ENCODE measurements at regions not wholly inside any gene's neighbourhood (a gene's known extent, or its start where the extent isn't known, plus 50 kb on each side); places are given as distances from the start of the nearest gene placed in this dataset.
A peak's percentile ranks its signal among the peaks of the same experiment; 100 is the strongest.

GRCh38 chr6:132118144-132118543, 167.0 kb upstream of the CCN2 start (continued):
- TF ChIP-seq ZBTB49 (CRISPR knock-in tag; IDR thresholded peaks at IDR 0.05; ENCODE audit: borderline replicate concordance) (no peak), FOXO4 (CRISPR knock-in tag; conservative IDR thresholded peaks at IDR 0.05) (no peak)

- in situ Hi-C loops (cut with HindIII; ENCODE audit: extremely low pct_ligation_motif_present, low pct_unique_long_range_greater_than_20kb) = no loop called here
- no peak overlapping the region for H3K9ac ChIP-seq (ENCODE audit: insufficient read depth, low read depth, low read length)
- 35% methylated on average over 7 of the region's 7 CpGs for WGBS (ENCODE audit: low lambda C conversion rate)
- no peaks in the 10 kb centered on the region for H3K36me3 ChIP-seq (replicated peaks in 1 of 2; ENCODE audit: control insufficient read depth in 1 of 2, insufficient read depth in 2 of 2, low read length in 2 of 2)
- no peaks in the 10 kb centered on the region for H3K4me1 ChIP-seq (ENCODE audit: insufficient read depth, low read length)
- H3K4me3 ChIP-seq (replicated peaks in 1 of 3; ENCODE audit: insufficient read depth in 1 of 3, low read depth in 2 of 3, low read length in 3 of 3) = no peak overlapping the region
- no peak for DNase-seq (ENCODE audit: low spot score)
- no peaks in the 10 kb centered on the region for H3K79me2 ChIP-seq (ENCODE audit: insufficient read depth, low read length)
- H3K27ac ChIP-seq (ENCODE audit: extremely low read length, insufficient read depth, low read length) = no peak overlapping the region
- CTCF ChIA-PET (ENCODE audit: low intra/inter-chr PET ratio, low total read pairs) = no interaction called here
- FAIRE-seq = peak; percentile 58
- H3K9me3 ChIP-seq (ENCODE audit: low read length) = no peaks in the 10 kb centered on the region
- no peaks in the 10 kb centered on the region for H3K27me3 ChIP-seq (ENCODE audit: control insufficient read depth in 1 of 2, insufficient read depth in 2 of 2, low read length in 2 of 2)
- POLR2A ChIA-PET = no interaction called here
- H2AFZ ChIP-seq (ENCODE audit: low read length) = no peak overlapping the region
- no peaks in the 10 kb centered on the region for H4K20me1 ChIP-seq (ENCODE audit: insufficient read depth, low read length)
- BruUV-seq (replicated peaks) = no TSS peak
- 0 out of 2 replicates have a peak overlapping the region, but pooled peaks have one; percentile 4 for H3K4me2 ChIP-seq (ENCODE audit: low read depth, low read length)
- intact Hi-C loops (cut with micrococcal nuclease; ENCODE audit: unreplicated experiment) = no loop called here
- ATAC-seq = no peak
- no peak for TF ChIP-seq AKAP8 (CRISPR knock-in tag; IDR thresholded peaks at IDR 0.05)
- TF ChIP-seq ZNF569 (CRISPR knock-in tag; IDR thresholded peaks at IDR 0.05; ENCODE audit: borderline replicate concordance) = no peak
- no peak for TF ChIP-seq HMGXB3 (CRISPR knock-in tag; IDR thresholded peaks at IDR 0.05; ENCODE audit: borderline replicate concordance)
- no peak for TF ChIP-seq NR2F1 (CRISPR knock-in tag; IDR thresholded peaks at IDR 0.05)
- no peak for TF ChIP-seq HOMEZ (CRISPR knock-in tag; IDR thresholded peaks at IDR 0.05; ENCODE audit: low read depth)
- TF ChIP-seq ARHGAP35 (CRISPR knock-in tag; IDR thresholded peaks at IDR 0.05; ENCODE audit: borderline replicate concordance) = no peak
- no peak for TF ChIP-seq ZNF567 (CRISPR knock-in tag; IDR thresholded peaks at IDR 0.05; ENCODE audit: borderline replicate concordance)
- no peak for TF ChIP-seq RNF2 (conservative IDR thresholded peaks at IDR 0.05; ENCODE audit: low read depth)
- no peak for TF ChIP-seq ZMAT3 (CRISPR knock-in tag; conservative IDR thresholded peaks at IDR 0.05)
Measured at GRCh38 chr6:132115714-132116366, 164.7 kb upstream of the CCN2 start.

All from HepG2 (cell line).